Body of pancreas (tissue), 4 donors: ENCODE measurements at regions not wholly inside any gene's neighbourhood (a gene's known extent, or its start where the extent isn't known, plus 50 kb on each side); places are given as distances from the start of the nearest gene placed in this dataset.

Experiments
- POLR2A ChIP-seq, 3 donors: fragments of 450-650 bp; IDR thresholded peaks; one replicate each; pipeline ENCODE4 v1.6.1; 2016; ENCODE audit warnings: antibody characterized with exemption in 3 of 3, mild to moderate bottlenecking in 2 of 3
- TF ChIP-seq, protein P1 (sequence below), 7 experiments: fragments of 450-650 bp in 4 of 7; fragments of 200-600 bp in 3 of 7; sonication (generic) in 3 of 7; IDR thresholded peaks; one replicate each; pipeline ENCODE4 v1.5.1; 2016 to 2019; ENCODE audit warnings: antibody characterized with exemption in 7 of 7

DNA sequence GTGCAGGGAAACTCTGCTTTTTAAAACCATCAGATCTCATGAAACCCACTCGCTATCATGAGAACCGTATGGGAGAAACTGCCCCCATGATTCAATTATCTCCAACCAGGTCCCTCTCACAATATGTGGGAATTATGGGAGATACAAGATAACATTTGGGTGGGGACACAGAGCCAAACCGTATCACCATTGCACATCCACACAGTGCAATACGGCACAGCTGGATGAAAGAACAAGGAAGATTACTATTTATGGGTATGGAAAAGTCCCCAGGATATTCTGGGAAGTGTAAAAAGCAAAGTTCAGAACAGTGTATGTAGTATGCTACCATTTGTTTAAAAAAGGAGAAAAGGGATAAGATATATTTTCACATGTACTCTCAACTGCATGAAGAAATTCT lies 290.1 kb downstream of the PIK3C3 start:
- TF ChIP-seq, protein P1, sequence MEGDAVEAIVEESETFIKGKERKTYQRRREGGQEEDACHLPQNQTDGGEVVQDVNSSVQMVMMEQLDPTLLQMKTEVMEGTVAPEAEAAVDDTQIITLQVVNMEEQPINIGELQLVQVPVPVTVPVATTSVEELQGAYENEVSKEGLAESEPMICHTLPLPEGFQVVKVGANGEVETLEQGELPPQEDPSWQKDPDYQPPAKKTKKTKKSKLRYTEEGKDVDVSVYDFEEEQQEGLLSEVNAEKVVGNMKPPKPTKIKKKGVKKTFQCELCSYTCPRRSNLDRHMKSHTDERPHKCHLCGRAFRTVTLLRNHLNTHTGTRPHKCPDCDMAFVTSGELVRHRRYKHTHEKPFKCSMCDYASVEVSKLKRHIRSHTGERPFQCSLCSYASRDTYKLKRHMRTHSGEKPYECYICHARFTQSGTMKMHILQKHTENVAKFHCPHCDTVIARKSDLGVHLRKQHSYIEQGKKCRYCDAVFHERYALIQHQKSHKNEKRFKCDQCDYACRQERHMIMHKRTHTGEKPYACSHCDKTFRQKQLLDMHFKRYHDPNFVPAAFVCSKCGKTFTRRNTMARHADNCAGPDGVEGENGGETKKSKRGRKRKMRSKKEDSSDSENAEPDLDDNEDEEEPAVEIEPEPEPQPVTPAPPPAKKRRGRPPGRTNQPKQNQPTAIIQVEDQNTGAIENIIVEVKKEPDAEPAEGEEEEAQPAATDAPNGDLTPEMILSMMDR (IDR thresholded peaks at IDR 0.05), result no peak
- no peak for TF ChIP-seq POLR2A (IDR thresholded peaks at IDR 0.05)
